ENCODE measurements at regions not wholly inside any gene's neighbourhood (a gene's known extent, or its start where the extent isn't known, plus 50 kb on each side); places are given as distances from the start of the nearest gene placed in this dataset.

DNA sequence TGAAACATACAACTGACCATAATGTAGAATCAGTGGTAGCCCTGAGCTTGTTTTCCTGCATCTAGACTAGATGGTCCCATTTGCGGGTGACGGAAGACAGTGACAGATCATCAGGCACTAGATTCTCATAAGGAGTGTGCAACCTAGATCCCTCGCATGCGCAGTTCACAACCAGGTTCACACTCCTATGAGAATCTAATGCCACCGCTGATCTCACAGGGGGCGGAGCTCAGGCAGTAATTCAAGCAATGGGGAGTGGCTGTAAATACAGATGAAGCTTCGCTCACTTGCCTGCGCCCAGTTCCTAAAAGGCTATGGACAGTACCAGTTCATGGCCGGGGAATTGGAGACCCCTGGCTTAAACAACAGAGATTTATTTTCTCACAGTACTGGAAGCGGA, 656.3 kb downstream of the HS3ST4 start:
- CTCF ChIA-PET = no interaction called here
- H3K4me3 Mint-ChIP-seq = no peak overlapping the region
- H3K27me3 Mint-ChIP-seq = no peaks in the 10 kb centered on the region
- H3K4me1 Mint-ChIP-seq = no peaks in the 10 kb centered on the region
- H3K36me3 Mint-ChIP-seq (ENCODE audit: low read depth) = no peaks in the 10 kb centered on the region
- ATAC-seq (ENCODE audit: low read depth) (no peak), DNase-seq (no peak)
- no peak for TF ChIP-seq CTCF (IDR thresholded peaks at IDR 0.05)
- H3K9me3 Mint-ChIP-seq = no peaks in the 10 kb centered on the region
- POLR2A ChIA-PET = no interaction called here
- no peak overlapping the region for H3K27ac Mint-ChIP-seq
- intact Hi-C loops (cut with micrococcal nuclease) = no loop called here

GRCh38 chr16:26360867-26361266, 669.1 kb downstream of the HS3ST4 start:
- no peak for TF ChIP-seq CTCF (IDR thresholded peaks at IDR 0.05)
- ChIA-PET POLR2A (no interaction called here), CTCF (no interaction called here)
- no peaks in the 10 kb centered on the region for H3K36me3 Mint-ChIP-seq (ENCODE audit: low read depth)
- H3K4me1 Mint-ChIP-seq = no peaks in the 10 kb centered on the region
- H3K9me3 Mint-ChIP-seq = peaks cover 6% of the 10 kb centered on the region
- ATAC-seq (ENCODE audit: low read depth) (no peak), DNase-seq (no peak)
- intact Hi-C loops (cut with micrococcal nuclease) = no loop called here
- no peak overlapping the region for H3K27ac Mint-ChIP-seq
- H3K27me3 Mint-ChIP-seq = no peaks in the 10 kb centered on the region
- no peak overlapping the region for H3K4me3 Mint-ChIP-seq

GRCh38 chr16:26363581-26363980, 671.8 kb downstream of the HS3ST4 start:
- no peak for TF ChIP-seq CTCF (IDR thresholded peaks at IDR 0.05)
- no peak for ATAC-seq (ENCODE audit: low read depth)
- Mint-ChIP-seq H3K9me3 (no peaks in the 10 kb centered on the region), H3K4me3 (no peak overlapping the region), H3K27ac (no peak overlapping the region), H3K36me3 (ENCODE audit: low read depth) (no peaks in the 10 kb centered on the region), H3K4me1 (no peaks in the 10 kb centered on the region), H3K27me3 (no peaks in the 10 kb centered on the region)
- intact Hi-C loops (cut with micrococcal nuclease) = no loop called here
- DNase-seq = no peak
- ChIA-PET CTCF (no interaction called here), POLR2A (no interaction called here)

DNA sequence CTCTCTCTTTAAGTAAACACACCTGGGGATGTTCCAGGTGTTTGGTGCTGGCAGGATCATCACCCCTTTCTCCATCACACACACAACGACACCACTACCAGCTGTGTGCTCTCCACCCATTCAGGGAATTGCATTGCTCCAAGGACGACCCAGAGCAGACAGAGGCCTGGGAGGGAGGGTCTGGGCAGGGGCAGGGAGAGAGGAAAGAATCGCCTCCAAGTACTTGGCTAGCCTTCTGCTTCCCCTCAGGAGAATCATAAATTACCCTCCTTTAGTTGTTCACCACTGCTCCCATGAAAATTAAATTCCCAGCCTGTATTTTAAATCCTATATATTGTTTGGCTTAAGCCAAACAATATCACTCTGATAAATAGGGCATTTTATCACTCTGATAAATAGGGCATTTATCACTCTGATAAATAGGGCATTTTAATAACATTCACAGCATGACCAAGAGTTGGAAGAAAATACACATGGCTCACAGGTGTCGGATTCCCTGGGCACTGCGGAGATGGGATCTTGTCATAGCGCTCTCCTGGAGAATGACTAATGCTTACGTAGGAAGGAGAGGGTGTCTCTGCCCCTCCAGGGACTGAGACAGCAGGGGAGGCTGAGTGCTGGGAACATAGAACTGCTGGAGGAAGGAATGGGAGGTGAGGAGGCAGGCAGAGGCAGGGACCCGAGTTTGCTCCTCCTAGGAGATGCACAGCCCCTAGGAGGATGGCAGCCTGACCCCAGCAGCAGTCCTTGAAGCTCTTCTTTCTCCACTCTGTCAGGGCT, 673.6 kb downstream of the HS3ST4 start:
- intact Hi-C loops (cut with micrococcal nuclease) = no loop called here
- Mint-ChIP-seq H3K27me3 (no peaks in the 10 kb centered on the region), H3K27ac (no peak overlapping the region), H3K9me3 (no peaks in the 10 kb centered on the region), H3K4me1 (no peaks in the 10 kb centered on the region), H3K36me3 (ENCODE audit: low read depth) (no peaks in the 10 kb centered on the region), H3K4me3 (no peak overlapping the region)
- CTCF ChIA-PET = no interaction called here
- TF ChIP-seq CTCF (IDR thresholded peaks at IDR 0.05) = no peak
- no peak for ATAC-seq (ENCODE audit: low read depth)
- DNase-seq = no peak
- POLR2A ChIA-PET = no interaction called here

DNA sequence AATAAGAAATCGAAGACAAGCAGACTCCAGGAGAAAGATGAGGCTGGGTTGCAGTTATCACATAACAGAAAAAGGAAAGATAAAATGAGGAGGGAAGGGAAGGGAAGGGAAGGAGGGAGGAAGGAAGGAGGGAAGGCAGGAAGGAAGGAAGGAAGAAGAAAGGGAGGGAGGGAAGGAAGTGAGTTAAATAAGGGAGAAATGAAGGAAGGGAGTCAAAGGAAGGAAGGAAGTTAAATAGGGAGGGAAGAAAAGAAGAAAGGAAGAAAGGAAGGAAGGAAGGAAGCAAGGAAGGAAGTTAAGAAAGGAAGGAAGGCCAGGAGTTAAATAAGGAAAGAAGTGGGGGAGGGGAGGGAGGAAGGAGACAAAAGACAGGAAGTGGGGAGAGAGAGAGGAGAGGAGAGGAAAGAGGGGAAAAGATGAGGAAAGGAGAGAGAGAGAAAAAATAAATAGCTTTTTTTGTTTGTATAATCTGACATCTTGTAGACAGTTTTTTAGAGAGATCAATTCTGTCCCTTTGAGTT, 679.6 kb downstream of the HS3ST4 start:
- no peak overlapping the region for H3K4me3 Mint-ChIP-seq
- ATAC-seq (ENCODE audit: low read depth) (no peak), DNase-seq (no peak)
- no peaks in the 10 kb centered on the region for H3K27me3 Mint-ChIP-seq
- intact Hi-C loops (cut with micrococcal nuclease) = no loop called here
- peaks cover 2% of the 10 kb centered on the region for H3K9me3 Mint-ChIP-seq
- H3K4me1 Mint-ChIP-seq = no peaks in the 10 kb centered on the region
- ChIA-PET CTCF (no interaction called here), POLR2A (no interaction called here)
- H3K27ac Mint-ChIP-seq = no peak overlapping the region
- TF ChIP-seq CTCF (IDR thresholded peaks at IDR 0.05) = no peak
- H3K36me3 Mint-ChIP-seq (ENCODE audit: low read depth) = no peaks in the 10 kb centered on the region

Measured in activated B cell treated with CpG ODN at 0.5 μM for 24 hours (primary cell).